Adrenal gland (tissue), 5 donors: ENCODE measurements at regions not wholly inside any gene's neighbourhood (a gene's known extent, or its start where the extent isn't known, plus 50 kb on each side); places are given as distances from the start of the nearest gene placed in this dataset.

Experiments used
- POLR2A ChIP-seq, 2 donors: fragments of 450-650 bp; IDR thresholded peaks; one replicate each; pipeline ENCODE4 v1.6.1; 2017; ENCODE audit warnings: antibody characterized with exemption in 2 of 2, mild to moderate bottlenecking in 2 of 2, moderate library complexity in 1 of 2
- TF ChIP-seq, protein P1 (sequence below), 6 experiments: fragments of 450-650 bp in 4 of 6; fragments of 200-600 bp in 2 of 6; sonication (generic) in 1 of 6; IDR thresholded peaks; 1 replicate in 5 of 6; 2 replicates in 1 of 6; pipeline versions ENCODE4 v1.5.1 to v1.8.0; 2016 to 2021; ENCODE audit warnings: antibody characterized with exemption in 6 of 6, mild to moderate bottlenecking in 2 of 6, moderate library complexity in 1 of 6
- donor health status: DM: no; HTN: no; CAD: no.

GRCh38 chr3:36135863-36136262, 244.4 kb upstream of the STAC start:
- no peak for TF ChIP-seq POLR2A (IDR thresholded peaks at IDR 0.05)
- TF ChIP-seq, protein P1, sequence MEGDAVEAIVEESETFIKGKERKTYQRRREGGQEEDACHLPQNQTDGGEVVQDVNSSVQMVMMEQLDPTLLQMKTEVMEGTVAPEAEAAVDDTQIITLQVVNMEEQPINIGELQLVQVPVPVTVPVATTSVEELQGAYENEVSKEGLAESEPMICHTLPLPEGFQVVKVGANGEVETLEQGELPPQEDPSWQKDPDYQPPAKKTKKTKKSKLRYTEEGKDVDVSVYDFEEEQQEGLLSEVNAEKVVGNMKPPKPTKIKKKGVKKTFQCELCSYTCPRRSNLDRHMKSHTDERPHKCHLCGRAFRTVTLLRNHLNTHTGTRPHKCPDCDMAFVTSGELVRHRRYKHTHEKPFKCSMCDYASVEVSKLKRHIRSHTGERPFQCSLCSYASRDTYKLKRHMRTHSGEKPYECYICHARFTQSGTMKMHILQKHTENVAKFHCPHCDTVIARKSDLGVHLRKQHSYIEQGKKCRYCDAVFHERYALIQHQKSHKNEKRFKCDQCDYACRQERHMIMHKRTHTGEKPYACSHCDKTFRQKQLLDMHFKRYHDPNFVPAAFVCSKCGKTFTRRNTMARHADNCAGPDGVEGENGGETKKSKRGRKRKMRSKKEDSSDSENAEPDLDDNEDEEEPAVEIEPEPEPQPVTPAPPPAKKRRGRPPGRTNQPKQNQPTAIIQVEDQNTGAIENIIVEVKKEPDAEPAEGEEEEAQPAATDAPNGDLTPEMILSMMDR (IDR thresholded peaks at IDR 0.05) = no peak
